ENCODE measurements at regions not wholly inside any gene's neighbourhood (a gene's known extent, or its start where the extent isn't known, plus 50 kb on each side); places are given as distances from the start of the nearest gene placed in this dataset.
"Not testable (repeated sequence)": the region's sequence is repeated elsewhere in the genome, so short reads cannot be mapped to it uniquely, and the experiment has no call there.

- H3K4me1 ChIP-seq (ENCODE audit: control insufficient read depth, low read depth, low read length), result no peaks in the 10 kb centered on the region
- H3K79me2 ChIP-seq (ENCODE audit: control insufficient read depth, insufficient read depth, low read length), result no peaks in the 10 kb centered on the region
- H3K18ac ChIP-seq (ENCODE audit: low read length), result no peak overlapping the region
- no peak overlapping the region for H4K8ac ChIP-seq (ENCODE audit: low read depth, low read length)
- no peak overlapping the region for H3K4ac ChIP-seq (ENCODE audit: low read depth, low read length)
- H3K27ac ChIP-seq (ENCODE audit: low read depth, low read length), result no peak overlapping the region
- H2BK5ac ChIP-seq (ENCODE audit: low read length), result no peak overlapping the region
- no CpG with 5 or more reads among the region's 1 CpG for WGBS (ENCODE audit: extremely low coverage, insufficient coverage, low lambda C conversion rate)
- no peaks in the 10 kb centered on the region for H3K36me3 ChIP-seq (ENCODE audit: control insufficient read depth, insufficient read depth, low read length)
- no peak overlapping the region for H3K4me2 ChIP-seq (ENCODE audit: low read length)
- no peak overlapping the region for H2BK15ac ChIP-seq (replicated peaks; ENCODE audit: low read depth)
- H3K23ac ChIP-seq (ENCODE audit: low read length), result no peak overlapping the region
- no peak overlapping the region for H4K5ac ChIP-seq (ENCODE audit: low read length)
- DNase-seq, result no peak
- H3K27me3 ChIP-seq (ENCODE audit: insufficient read depth, low read length, poor library complexity), result no peaks in the 10 kb centered on the region
- H3K56ac ChIP-seq (ENCODE audit: low read length), result no peak overlapping the region
- H2BK120ac ChIP-seq (ENCODE audit: low read depth, low read length), result no peak overlapping the region
- no peak overlapping the region for H2AK5ac ChIP-seq (ENCODE audit: low read length)
- H3K4me3 ChIP-seq (ENCODE audit: low read length), result no peak overlapping the region
- H3K79me1 ChIP-seq (ENCODE audit: low read length), result no peaks in the 10 kb centered on the region
- no peak overlapping the region for H3K9ac ChIP-seq (ENCODE audit: low read length)
Measured at GRCh38 chr11:16542353-16542752, 186.0 kb upstream of the SOX6 start.

GRCh38 chr11:16536513-16536912, 180.2 kb upstream of the SOX6 start:
- no peak for DNase-seq
- no peak overlapping the region for H4K8ac ChIP-seq (ENCODE audit: low read depth, low read length)
- no peak overlapping the region for H4K5ac ChIP-seq (ENCODE audit: low read length)
- H3K79me1 ChIP-seq (ENCODE audit: low read length), result no peaks in the 10 kb centered on the region
- H2AK5ac ChIP-seq (ENCODE audit: low read length), result no peak overlapping the region
- no peak overlapping the region for H3K56ac ChIP-seq (ENCODE audit: low read length)
- no peak overlapping the region for H3K4me2 ChIP-seq (ENCODE audit: low read length)
- no peaks in the 10 kb centered on the region for H3K27me3 ChIP-seq (ENCODE audit: insufficient read depth, low read length, poor library complexity)
- no peak overlapping the region for H2BK15ac ChIP-seq (replicated peaks; ENCODE audit: low read depth)
- H3K23ac ChIP-seq (ENCODE audit: low read length), result no peak overlapping the region
- no peaks in the 10 kb centered on the region for H3K36me3 ChIP-seq (ENCODE audit: control insufficient read depth, insufficient read depth, low read length)
- no peaks in the 10 kb centered on the region for H3K79me2 ChIP-seq (ENCODE audit: control insufficient read depth, insufficient read depth, low read length)
- H3K4me1 ChIP-seq (ENCODE audit: control insufficient read depth, low read depth, low read length), result no peaks in the 10 kb centered on the region
- WGBS (ENCODE audit: extremely low coverage, insufficient coverage, low lambda C conversion rate), result no CpG with 5 or more reads among the region's 9 CpGs
- H3K4ac ChIP-seq (ENCODE audit: low read depth, low read length), result no peak overlapping the region
- H3K9ac ChIP-seq (ENCODE audit: low read length), result no peak overlapping the region
- H2BK5ac ChIP-seq (ENCODE audit: low read length), result no peak overlapping the region
- no peak overlapping the region for H3K27ac ChIP-seq (ENCODE audit: low read depth, low read length)
- H2BK120ac ChIP-seq (ENCODE audit: low read depth, low read length), result no peak overlapping the region
- H3K18ac ChIP-seq (ENCODE audit: low read length), result no peak overlapping the region
- no peak overlapping the region for H3K4me3 ChIP-seq (ENCODE audit: low read length)

GRCh38 chr11:16528639-16529038, 172.3 kb upstream of the SOX6 start:
- H2BK120ac ChIP-seq (ENCODE audit: low read depth, low read length), result no peak overlapping the region
- no peaks in the 10 kb centered on the region for H3K79me1 ChIP-seq (ENCODE audit: low read length)
- H4K8ac ChIP-seq (ENCODE audit: low read depth, low read length), result no peak overlapping the region
- no peak overlapping the region for H3K4ac ChIP-seq (ENCODE audit: low read depth, low read length)
- H3K4me3 ChIP-seq (ENCODE audit: low read length), result no peak overlapping the region
- no peak overlapping the region for H3K9ac ChIP-seq (ENCODE audit: low read length)
- no peak overlapping the region for H2BK5ac ChIP-seq (ENCODE audit: low read length)
- H3K79me2 ChIP-seq (ENCODE audit: control insufficient read depth, insufficient read depth, low read length), result no peaks in the 10 kb centered on the region
- no peaks in the 10 kb centered on the region for H3K36me3 ChIP-seq (ENCODE audit: control insufficient read depth, insufficient read depth, low read length)
- no peak overlapping the region for H3K56ac ChIP-seq (ENCODE audit: low read length)
- H3K27me3 ChIP-seq (ENCODE audit: insufficient read depth, low read length, poor library complexity), result no peaks in the 10 kb centered on the region
- WGBS (ENCODE audit: extremely low coverage, insufficient coverage, low lambda C conversion rate), result no CpG with 5 or more reads among the region's 1 CpG
- H3K27ac ChIP-seq (ENCODE audit: low read depth, low read length), result no peak overlapping the region
- DNase-seq, result no peak
- H3K23ac ChIP-seq (ENCODE audit: low read length), result no peak overlapping the region
- no peak overlapping the region for H4K5ac ChIP-seq (ENCODE audit: low read length)
- no peak overlapping the region for H2AK5ac ChIP-seq (ENCODE audit: low read length)
- no peaks in the 10 kb centered on the region for H3K4me1 ChIP-seq (ENCODE audit: control insufficient read depth, low read depth, low read length)
- H3K4me2 ChIP-seq (ENCODE audit: low read length), result no peak overlapping the region
- no peak overlapping the region for H2BK15ac ChIP-seq (replicated peaks; ENCODE audit: low read depth)
- H3K18ac ChIP-seq (ENCODE audit: low read length), result no peak overlapping the region

- H4K8ac ChIP-seq (ENCODE audit: low read depth, low read length), result no peak overlapping the region
- no peak for DNase-seq
- H2BK15ac ChIP-seq (replicated peaks; ENCODE audit: low read depth), result no peak overlapping the region
- H2AK5ac ChIP-seq (ENCODE audit: low read length), result no peak overlapping the region
- H3K4ac ChIP-seq (ENCODE audit: low read depth, low read length), result no peak overlapping the region
- H3K27me3 ChIP-seq (ENCODE audit: insufficient read depth, low read length, poor library complexity), result no peaks in the 10 kb centered on the region
- no peaks in the 10 kb centered on the region for H3K79me2 ChIP-seq (ENCODE audit: control insufficient read depth, insufficient read depth, low read length)
- H3K9ac ChIP-seq (ENCODE audit: low read length), result no peak overlapping the region
- H3K36me3 ChIP-seq (ENCODE audit: control insufficient read depth, insufficient read depth, low read length), result no peaks in the 10 kb centered on the region
- H3K56ac ChIP-seq (ENCODE audit: low read length), result no peak overlapping the region
- no peak overlapping the region for H3K18ac ChIP-seq (ENCODE audit: low read length)
- H3K4me3 ChIP-seq (ENCODE audit: low read length), result no peak overlapping the region
- H3K23ac ChIP-seq (ENCODE audit: low read length), result no peak overlapping the region
- no CpG with 5 or more reads among the region's 7 CpGs for WGBS (ENCODE audit: extremely low coverage, insufficient coverage, low lambda C conversion rate)
- no peak overlapping the region for H3K27ac ChIP-seq (ENCODE audit: low read depth, low read length)
- no peak overlapping the region for H2BK120ac ChIP-seq (ENCODE audit: low read depth, low read length)
- H4K5ac ChIP-seq (ENCODE audit: low read length), result no peak overlapping the region
- H3K4me2 ChIP-seq (ENCODE audit: low read length), result no peak overlapping the region
- H3K79me1 ChIP-seq (ENCODE audit: low read length), result no peaks in the 10 kb centered on the region
- no peak overlapping the region for H2BK5ac ChIP-seq (ENCODE audit: low read length)
- no peaks in the 10 kb centered on the region for H3K4me1 ChIP-seq (ENCODE audit: control insufficient read depth, low read depth, low read length)
Measured at GRCh38 chr11:16527525-16528246, 171.3 kb upstream of the SOX6 start.

GRCh38 chr11:16526947-16527346, 170.6 kb upstream of the SOX6 start:
- Histone ChIP-seq H3K18ac (ENCODE audit: low read length) (no peak overlapping the region), H2BK5ac (ENCODE audit: low read length) (no peak overlapping the region), H3K4ac (ENCODE audit: low read depth, low read length) (no peak overlapping the region), H2AK5ac (ENCODE audit: low read length) (no peak overlapping the region), H3K36me3 (ENCODE audit: control insufficient read depth, insufficient read depth, low read length) (no peaks in the 10 kb centered on the region), H3K79me2 (ENCODE audit: control insufficient read depth, insufficient read depth, low read length) (no peaks in the 10 kb centered on the region), H3K9ac (ENCODE audit: low read length) (no peak overlapping the region), H3K56ac (ENCODE audit: low read length) (no peak overlapping the region), H2BK15ac (replicated peaks; ENCODE audit: low read depth) (no peak overlapping the region), H3K27ac (ENCODE audit: low read depth, low read length) (no peak overlapping the region), H3K4me2 (ENCODE audit: low read length) (no peak overlapping the region), H3K4me3 (ENCODE audit: low read length) (no peak overlapping the region), H3K79me1 (ENCODE audit: low read length) (no peaks in the 10 kb centered on the region), H2BK120ac (ENCODE audit: low read depth, low read length) (no peak overlapping the region), H3K23ac (ENCODE audit: low read length) (no peak overlapping the region), H4K8ac (ENCODE audit: low read depth, low read length) (no peak overlapping the region), H3K27me3 (ENCODE audit: insufficient read depth, low read length, poor library complexity) (no peaks in the 10 kb centered on the region), H4K5ac (ENCODE audit: low read length) (no peak overlapping the region), H3K4me1 (ENCODE audit: control insufficient read depth, low read depth, low read length) (no peaks in the 10 kb centered on the region)
- DNase-seq, result no peak
- WGBS (ENCODE audit: extremely low coverage, insufficient coverage, low lambda C conversion rate), result no CpG with 5 or more reads among the region's 1 CpG

GRCh38 chr11:16520713-16521112, 164.4 kb upstream of the SOX6 start:
- H3K23ac ChIP-seq (ENCODE audit: low read length); H3K36me3 ChIP-seq (ENCODE audit: control insufficient read depth, insufficient read depth, low read length); H3K4me2 ChIP-seq (ENCODE audit: low read length); H3K18ac ChIP-seq (ENCODE audit: low read length); H3K4ac ChIP-seq (ENCODE audit: low read depth, low read length); H3K4me3 ChIP-seq (ENCODE audit: low read length); H3K27ac ChIP-seq (ENCODE audit: low read depth, low read length); H3K9ac ChIP-seq (ENCODE audit: low read length); H3K4me1 ChIP-seq (ENCODE audit: control insufficient read depth, low read depth, low read length); H2BK15ac ChIP-seq (replicated peaks; ENCODE audit: low read depth); H3K56ac ChIP-seq (ENCODE audit: low read length); H2AK5ac ChIP-seq (ENCODE audit: low read length); H4K5ac ChIP-seq (ENCODE audit: low read length); H3K27me3 ChIP-seq (ENCODE audit: insufficient read depth, low read length, poor library complexity); H4K8ac ChIP-seq (ENCODE audit: low read depth, low read length); DNase-seq; H2BK5ac ChIP-seq (ENCODE audit: low read length); H2BK120ac ChIP-seq (ENCODE audit: low read depth, low read length); H3K79me2 ChIP-seq (ENCODE audit: control insufficient read depth, insufficient read depth, low read length); H3K79me1 ChIP-seq (ENCODE audit: low read length): not testable (repeated sequence)
- no CpG with 5 or more reads among the region's 11 CpGs for WGBS (ENCODE audit: extremely low coverage, insufficient coverage, low lambda C conversion rate)
